PC-3 (cell line): ENCODE measurements at regions not wholly inside any gene's neighbourhood (a gene's known extent, or its start where the extent isn't known, plus 50 kb on each side); places are given as distances from the start of the nearest gene placed in this dataset.

Source experiments
- ATAC-seq: fragments of 200-7000 bp; cut with Tn5 transposase; 2 replicates; pipeline ENCODE4 v1.9.1; 2020; ENCODE audit warnings: mild to moderate bottlenecking, moderate library complexity
- BruUV-seq: library from RNA; stranded (reverse); fragments of 400-500 nt; replicated peaks from 2 replicates; lab custom pipeline; 2021; lab: Mats Ljungman, UMichigan
- CTCF ChIA-PET: fragments of 300-600 bp; sonication (Branson Sonifier 250); formaldehyde crosslinking; loops from one replicate; lab custom pipeline; 2022; ENCODE audit warnings: antibody characterized with exemption; lab: Charles Lee
- POLR2A ChIA-PET: fragments of 300-600 bp; sonication (Branson Sonifier 250); formaldehyde crosslinking; loops from one replicate; lab custom pipeline; 2022; ENCODE audit warnings: antibody characterized with exemption; ENCODE audit not compliant: unreplicated experiment; lab: Charles Lee
- DNase-seq: peaks from one replicate; pipeline ENCODE4 v3.0.0-alpha.2; 2015
- H2AFZ ChIP-seq: fragments of 300-600 bp; sonication (generic); 2 replicates; pipeline ENCODE4 v1.6.0; 2016; ENCODE audit warnings: antibody characterized with exemption, low read length
- H3F3A ChIP-seq: fragments of 300-600 bp; sonication (generic); one replicate; pipeline ENCODE4 v1.6.0; 2017; ENCODE audit warnings: antibody characterized with exemption, low read length, control low read depth, mild to moderate bottlenecking; ENCODE audit not compliant: unreplicated experiment
- H3K27ac ChIP-seq: fragments of 300-600 bp; sonication (generic); 2 replicates; pipeline ENCODE4 v1.5.1; 2016; ENCODE audit warnings: mild to moderate bottlenecking, low read length
- H3K27me3 ChIP-seq: fragments of 300-600 bp; sonication (generic); 2 replicates; pipeline ENCODE4 v1.6.1; 2016; ENCODE audit warnings: low read length, mixed read lengths
- H3K36me3 ChIP-seq: fragments of 300-600 bp; sonication (generic); 2 replicates; pipeline ENCODE4 v1.6.1; 2016; ENCODE audit warnings: low read depth, mixed run types, low read length, mixed read lengths
- H3K4me1 ChIP-seq: fragments of 300-600 bp; sonication (generic); 2 replicates; pipeline ENCODE4 v1.5.1; 2016; ENCODE audit warnings: low read length; ENCODE audit not compliant: insufficient read depth
- H3K4me2 ChIP-seq: fragments of 300-600 bp; sonication (generic); 2 replicates; pipeline ENCODE4 v1.6.0; 2016; ENCODE audit warnings: low read length
- H3K4me3 ChIP-seq: fragments of 300-600 bp; sonication (generic); 2 replicates; pipeline ENCODE4 v1.5.1; 2016; ENCODE audit warnings: mild to moderate bottlenecking, low read length, mixed read lengths
- H3K79me2 ChIP-seq: fragments of 300-600 bp; sonication (generic); 2 replicates; pipeline ENCODE4 v1.6.1; 2017; ENCODE audit warnings: low read length, mixed read lengths
- H3K9ac ChIP-seq: fragments of 300-600 bp; sonication (generic); 2 replicates; pipeline ENCODE4 v1.6.0; 2016; ENCODE audit warnings: mild to moderate bottlenecking, low read length
- H3K9me2 ChIP-seq: fragments of 300-600 bp; sonication (generic); replicated peaks from 2 replicates; pipeline ENCODE4 v1.6.1; 2016; ENCODE audit warnings: mixed run types, low read length, mixed read lengths
- H3K9me3 ChIP-seq: fragments of 300-600 bp; sonication (generic); 2 replicates; pipeline ENCODE4 v1.6.1; 2016; ENCODE audit warnings: low read length, mixed read lengths
- H4K20me1 ChIP-seq: fragments of 300-600 bp; sonication (generic); 2 replicates; pipeline ENCODE4 v1.6.1; 2016; ENCODE audit warnings: low read length, mixed read lengths
- EZH2 ChIP-seq: fragments of 300-600 bp; sonication (generic); IDR thresholded peaks from one replicate; pipeline ENCODE4 v1.6.1; 2017; ENCODE audit warnings: antibody characterized with exemption, mild to moderate bottlenecking, low read length; ENCODE audit not compliant: unreplicated experiment
- EZH2phosphoT487 ChIP-seq: fragments of 300-600 bp; sonication (generic); IDR thresholded peaks from 2 replicates; pipeline ENCODE4 v1.6.1; 2018; ENCODE audit warnings: mild to moderate bottlenecking, antibody characterized with exemption, low read length, borderline replicate concordance
- intact Hi-C: fragments of 100-400 bp; cut with micrococcal nuclease; formaldehyde crosslinking; loops from 2 replicates; pipeline ENCODE4 v1.9.0; 2023
- TF ChIP-seq, protein P1 (sequence below): fragments of 300-600 bp; sonication (generic); conservative IDR thresholded peaks from 2 replicates; pipeline ENCODE4 v1.5.1; 2017; ENCODE audit warnings: antibody characterized with exemption, low read depth, mild to moderate bottlenecking, low read length

DNA sequence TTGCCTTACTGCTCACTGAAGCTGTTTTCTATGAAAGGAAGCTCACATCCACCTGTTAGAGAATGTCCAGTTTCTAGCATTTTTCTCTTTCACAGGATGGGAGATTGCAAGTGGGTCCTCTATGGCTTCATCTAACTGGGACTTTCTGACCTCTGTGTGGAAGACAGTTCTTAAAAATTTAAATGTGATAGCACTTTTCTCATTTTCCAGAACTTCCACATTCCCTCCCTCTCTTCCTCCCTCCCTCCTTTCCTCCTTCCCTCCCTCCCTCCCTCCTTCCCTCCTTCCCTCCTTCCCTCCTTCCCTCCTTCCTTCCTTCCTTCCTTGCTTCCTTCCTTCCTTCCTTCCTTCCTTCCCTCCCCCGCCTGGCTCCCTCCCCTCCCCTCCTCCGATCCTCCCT is 291.1 kb downstream of the DOK5 start:
- POLR2A ChIA-PET: no interaction called here
- H3K27me3 ChIP-seq: no peaks in the 10 kb centered on the region
- H3K9me3 ChIP-seq: peaks cover 29% of the 10 kb centered on the region
- H2AFZ ChIP-seq: no peak overlapping the region
- H3K4me1 ChIP-seq: no peaks in the 10 kb centered on the region
- H3K27ac ChIP-seq: no peak overlapping the region
- no peaks in the 10 kb centered on the region for H4K20me1 ChIP-seq
- BruUV-seq: no TSS peak
- CTCF ChIA-PET: no interaction called here
- no peak overlapping the region for H3K4me3 ChIP-seq
- no peaks in the 10 kb centered on the region for H3K36me3 ChIP-seq
- no peaks in the 10 kb centered on the region for H3K79me2 ChIP-seq
- H3K9me2 ChIP-seq: no peaks in the 10 kb centered on the region
- no peak overlapping the region for H3K4me2 ChIP-seq
- TF ChIP-seq EZH2: no peak
- TF ChIP-seq, protein P1, sequence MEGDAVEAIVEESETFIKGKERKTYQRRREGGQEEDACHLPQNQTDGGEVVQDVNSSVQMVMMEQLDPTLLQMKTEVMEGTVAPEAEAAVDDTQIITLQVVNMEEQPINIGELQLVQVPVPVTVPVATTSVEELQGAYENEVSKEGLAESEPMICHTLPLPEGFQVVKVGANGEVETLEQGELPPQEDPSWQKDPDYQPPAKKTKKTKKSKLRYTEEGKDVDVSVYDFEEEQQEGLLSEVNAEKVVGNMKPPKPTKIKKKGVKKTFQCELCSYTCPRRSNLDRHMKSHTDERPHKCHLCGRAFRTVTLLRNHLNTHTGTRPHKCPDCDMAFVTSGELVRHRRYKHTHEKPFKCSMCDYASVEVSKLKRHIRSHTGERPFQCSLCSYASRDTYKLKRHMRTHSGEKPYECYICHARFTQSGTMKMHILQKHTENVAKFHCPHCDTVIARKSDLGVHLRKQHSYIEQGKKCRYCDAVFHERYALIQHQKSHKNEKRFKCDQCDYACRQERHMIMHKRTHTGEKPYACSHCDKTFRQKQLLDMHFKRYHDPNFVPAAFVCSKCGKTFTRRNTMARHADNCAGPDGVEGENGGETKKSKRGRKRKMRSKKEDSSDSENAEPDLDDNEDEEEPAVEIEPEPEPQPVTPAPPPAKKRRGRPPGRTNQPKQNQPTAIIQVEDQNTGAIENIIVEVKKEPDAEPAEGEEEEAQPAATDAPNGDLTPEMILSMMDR: no peak
- intact Hi-C loops: no loop called here
- no peaks in the 10 kb centered on the region for H3F3A ChIP-seq
- no peak for DNase-seq
- no peak for ATAC-seq
- no peak overlapping the region for H3K9ac ChIP-seq

DNA sequence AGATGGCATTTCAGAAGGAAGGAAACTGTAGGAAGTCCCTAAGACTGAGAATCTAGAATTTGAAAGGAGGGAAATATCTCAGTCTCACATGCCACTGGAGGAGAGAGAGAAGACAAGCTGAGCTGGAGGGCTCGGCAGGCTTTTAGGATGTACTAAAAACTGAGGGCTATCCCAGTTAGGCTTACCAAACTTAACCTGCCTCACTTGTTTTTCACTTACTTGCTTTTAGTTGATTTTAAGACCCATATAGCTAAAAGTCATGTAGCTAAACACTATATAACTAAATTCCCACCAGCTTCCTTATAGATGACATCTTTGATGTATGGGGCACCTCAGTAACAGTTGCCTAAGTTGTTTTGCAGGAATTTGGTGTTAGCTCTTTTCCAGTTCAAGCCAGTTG is 288.0 kb downstream of the DOK5 start:
- no peaks in the 10 kb centered on the region for H4K20me1 ChIP-seq
- no peaks in the 10 kb centered on the region for H3K27me3 ChIP-seq
- intact Hi-C loops: no loop called here
- no peaks in the 10 kb centered on the region for H3K9me2 ChIP-seq
- peaks cover 32% of the 10 kb centered on the region for H3K9me3 ChIP-seq
- H3K4me3 ChIP-seq: no peak overlapping the region
- no peak for ATAC-seq
- no peaks in the 10 kb centered on the region for H3K36me3 ChIP-seq
- no peaks in the 10 kb centered on the region for H3K4me1 ChIP-seq
- no TSS peak for BruUV-seq
- POLR2A ChIA-PET: no interaction called here
- H3K9ac ChIP-seq: no peak overlapping the region
- TF ChIP-seq EZH2phosphoT487: no peak
- TF ChIP-seq, protein P1: no peak
- no peak for TF ChIP-seq EZH2
- no peak for DNase-seq
- no peak overlapping the region for H3K4me2 ChIP-seq
- CTCF ChIA-PET: no interaction called here
- no peaks in the 10 kb centered on the region for H3F3A ChIP-seq
- no peak overlapping the region for H3K27ac ChIP-seq
- H3K79me2 ChIP-seq: no peaks in the 10 kb centered on the region
- H2AFZ ChIP-seq: no peak overlapping the region

DNA sequence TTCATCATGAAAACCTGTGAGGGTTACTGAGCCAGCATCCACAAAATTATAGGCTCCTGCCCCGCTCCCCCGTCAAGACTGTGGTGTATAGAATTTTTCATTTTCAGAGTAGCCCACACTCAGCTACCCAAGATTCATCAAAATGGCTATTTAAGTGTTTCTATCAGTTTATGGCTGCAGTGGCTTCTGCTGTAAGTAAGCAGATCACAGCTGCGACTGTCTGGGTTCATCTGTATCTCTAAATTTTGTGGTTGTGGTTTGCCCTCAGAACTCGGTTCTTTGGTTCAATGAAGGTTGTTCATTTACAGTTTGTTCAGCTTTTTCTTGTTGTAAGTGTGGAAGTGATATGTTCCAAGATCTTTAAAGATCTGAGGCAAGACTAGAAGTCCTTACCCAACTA is 284.2 kb downstream of the DOK5 start:
- no peak overlapping the region for H3K27ac ChIP-seq
- BruUV-seq: no TSS peak
- ChIA-PET POLR2A (no interaction called here), CTCF (no interaction called here)
- TF ChIP-seq, protein P1: no peak
- TF ChIP-seq EZH2: no peak
- TF ChIP-seq EZH2phosphoT487: no peak
- no peak overlapping the region for H3K9ac ChIP-seq
- H3K79me2 ChIP-seq: no peaks in the 10 kb centered on the region
- H2AFZ ChIP-seq: no peak overlapping the region
- peaks cover 32% of the 10 kb centered on the region for H3K9me3 ChIP-seq
- no peak for ATAC-seq
- no peaks in the 10 kb centered on the region for H3K36me3 ChIP-seq
- intact Hi-C loops: no loop called here
- no peak overlapping the region for H3K4me2 ChIP-seq
- H3K9me2 ChIP-seq: no peaks in the 10 kb centered on the region
- no peaks in the 10 kb centered on the region for H4K20me1 ChIP-seq
- no peak overlapping the region for H3K4me3 ChIP-seq
- no peaks in the 10 kb centered on the region for H3K27me3 ChIP-seq
- H3K4me1 ChIP-seq: no peaks in the 10 kb centered on the region
- no peaks in the 10 kb centered on the region for H3F3A ChIP-seq
- no peak for DNase-seq
